GM19023 (cell line): ENCODE measurements at regions not wholly inside any gene's neighbourhood (a gene's known extent, or its start where the extent isn't known, plus 50 kb on each side); places are given as distances from the start of the nearest gene placed in this dataset.

Source experiments
- ATAC-seq: cut with Tn5 transposase; IDR thresholded peaks from one replicate; pipeline ENCODE4 v1.9.1; 2021; ENCODE audit warnings: mild to moderate bottlenecking, moderate library complexity; ENCODE audit not compliant: unreplicated experiment

- ATAC-seq = no peak
These were observed 60.5 kb downstream of the NR2F2 start for GRCh38 chr15:96390986-96391385.

GRCh38 chr15:96392380-96393208 is 62.1 kb downstream of the NR2F2 start:
- no peak for ATAC-seq

- no peak for ATAC-seq
These were observed 62.7 kb downstream of the NR2F2 start for GRCh38 chr15:96393209-96393513.

- ATAC-seq = no peak
These were observed 65.2 kb downstream of the NR2F2 start for GRCh38 chr15:96395687-96396086.

- no peak for ATAC-seq
These were observed 68.3 kb downstream of the NR2F2 start for GRCh38 chr15:96398776-96399175.

GRCh38 chr15:96402403-96402802 is 71.9 kb downstream of the NR2F2 start:
- ATAC-seq = no peak

GRCh38 chr15:96403071-96403470 is 72.6 kb downstream of the NR2F2 start:
- no peak for ATAC-seq

- no peak for ATAC-seq
These were observed 73.4 kb downstream of the NR2F2 start for GRCh38 chr15:96403932-96404331.

GRCh38 chr15:96404560-96404959 is 74.1 kb downstream of the NR2F2 start:
- no peak for ATAC-seq

- no peak for ATAC-seq
These were observed 75.8 kb downstream of the NR2F2 start for GRCh38 chr15:96406291-96406690.

GRCh38 chr15:96406701-96407100 is 76.2 kb downstream of the NR2F2 start:
- ATAC-seq = no peak

- ATAC-seq = no peak
These were observed 77.0 kb downstream of the NR2F2 start for GRCh38 chr15:96407482-96407881.

- ATAC-seq = no peak
These were observed 78.2 kb downstream of the NR2F2 start for GRCh38 chr15:96408591-96409183.

- ATAC-seq = no peak
These were observed 79.0 kb downstream of the NR2F2 start for GRCh38 chr15:96409215-96410138.

GRCh38 chr15:96410175-96411055 is 79.9 kb downstream of the NR2F2 start:
- no peak for ATAC-seq

- no peak for ATAC-seq
These were observed 80.8 kb downstream of the NR2F2 start for GRCh38 chr15:96411056-96412031.

GRCh38 chr15:96412045-96412905 is 81.8 kb downstream of the NR2F2 start:
- no peak for ATAC-seq

GRCh38 chr15:96412906-96413231 is 82.4 kb downstream of the NR2F2 start:
- ATAC-seq = no peak

- no peak for ATAC-seq
These were observed 83.2 kb downstream of the NR2F2 start for GRCh38 chr15:96413657-96414056.
